ENCODE measurements at regions not wholly inside any gene's neighbourhood (a gene's known extent, or its start where the extent isn't known, plus 50 kb on each side); places are given as distances from the start of the nearest gene placed in this dataset.
"Not testable (repeated sequence)": the region's sequence is repeated elsewhere in the genome, so short reads cannot be mapped to it uniquely, and the experiment has no call there.

GRCh38 chr4:120005527-120005926, 61.1 kb downstream of the MAD2L1 start:
- FAIRE-seq (no peak), DNase-seq (ENCODE audit: low spot score) (no peak)

DNA sequence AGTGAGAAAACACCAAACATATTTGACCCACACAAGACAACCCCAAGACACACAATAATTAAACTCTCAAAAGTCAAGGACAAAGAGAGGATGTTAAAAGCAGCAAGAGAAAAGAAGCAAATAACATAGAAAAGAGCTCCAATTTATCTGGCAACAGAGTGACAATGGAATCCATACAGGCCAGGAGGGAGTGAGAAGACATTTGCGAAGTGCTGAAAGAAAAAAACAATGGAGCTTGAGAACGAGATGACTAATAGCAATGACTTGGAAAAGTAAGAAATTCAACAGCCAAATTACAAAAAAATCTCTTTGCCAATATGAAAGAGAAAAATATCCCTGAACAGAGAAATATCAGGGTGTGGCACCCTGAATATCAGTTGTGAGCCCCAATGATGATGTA, 61.6 kb downstream of the MAD2L1 start:
- no peak for DNase-seq (ENCODE audit: low spot score)
- FAIRE-seq: no peak

DNA sequence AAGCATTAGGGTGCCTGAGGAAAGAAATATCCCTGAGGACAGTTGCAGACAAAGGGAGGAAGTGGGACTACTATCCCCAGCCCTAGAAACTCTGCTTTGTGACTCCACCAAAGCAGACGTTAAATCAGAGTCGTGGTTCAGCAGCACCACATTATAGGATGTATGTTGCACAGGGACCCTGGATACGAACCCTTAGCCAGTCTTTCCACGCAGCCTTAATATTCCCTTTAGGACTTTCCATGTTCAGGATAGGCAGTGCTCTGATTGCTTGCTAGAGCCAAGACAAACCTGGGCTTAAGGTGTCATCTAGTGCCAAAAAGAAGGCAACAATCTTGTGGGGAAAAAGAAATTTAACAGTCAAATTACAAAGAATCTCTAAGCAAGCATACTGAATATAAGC, 62.6 kb downstream of the MAD2L1 start:
- no peak for FAIRE-seq
- no peak for DNase-seq (ENCODE audit: low spot score)

- FAIRE-seq (no peak), DNase-seq (ENCODE audit: low spot score) (no peak)
These were observed 63.5 kb downstream of the MAD2L1 start for GRCh38 chr4:120003193-120003592.

DNA sequence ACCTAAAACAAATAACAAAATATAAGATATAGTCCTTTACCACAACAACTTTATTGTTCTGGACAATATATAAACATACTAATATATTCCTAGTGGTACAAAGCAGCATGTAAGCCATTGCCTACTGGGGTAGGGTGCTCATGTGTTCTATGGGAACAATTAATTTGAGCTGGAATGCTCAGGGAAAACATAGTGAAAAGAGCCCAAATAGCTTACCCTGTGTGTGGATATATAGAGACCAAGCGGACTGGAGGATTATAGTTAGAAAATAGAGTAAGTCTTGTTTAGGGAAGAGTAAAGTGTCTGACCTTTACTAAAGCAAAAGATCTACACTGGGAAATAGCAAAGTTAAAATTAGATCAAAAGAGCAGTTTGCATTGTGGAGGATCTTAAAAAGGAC, 64.8 kb downstream of the MAD2L1 start:
- DNase-seq (ENCODE audit: low spot score) (no peak), FAIRE-seq (no peak)

DNA sequence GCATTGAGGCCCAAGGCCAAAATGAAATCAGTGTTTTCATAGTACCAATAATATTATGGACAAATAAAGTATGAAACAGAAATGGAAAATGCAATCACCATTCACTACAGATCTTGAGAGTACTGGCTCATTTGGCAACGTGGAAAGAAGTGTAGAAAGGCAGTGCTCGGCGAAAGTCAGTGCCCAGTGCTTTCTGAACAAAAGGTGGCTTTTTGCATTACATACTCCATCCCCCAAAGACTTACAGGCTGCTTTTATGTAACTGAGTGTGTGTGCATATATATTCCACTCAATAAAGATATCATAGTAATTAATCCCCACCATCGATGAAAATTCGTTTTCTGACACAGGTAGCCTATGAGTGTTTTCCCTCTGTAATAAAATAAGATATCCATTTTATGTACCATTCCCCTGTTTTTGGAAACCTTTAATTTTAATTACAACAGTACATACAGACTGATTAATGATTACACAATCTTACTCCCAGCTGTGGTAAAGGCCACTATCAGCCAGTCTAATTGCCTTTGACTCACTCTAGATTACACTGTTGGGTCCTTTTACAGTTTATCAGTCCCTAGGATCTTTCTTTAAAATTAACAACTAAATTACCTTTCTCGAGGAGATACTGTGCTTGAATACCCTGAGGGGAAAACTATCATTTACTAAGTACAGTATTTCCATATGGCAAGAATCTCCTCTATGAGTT, 65.9 kb downstream of the MAD2L1 start:
- DNase-seq (ENCODE audit: low spot score) (no peak), FAIRE-seq (no peak)

GRCh38 chr4:119996024-119996423, 70.6 kb downstream of the MAD2L1 start:
- DNase-seq (ENCODE audit: low spot score); FAIRE-seq: not testable (repeated sequence)

DNA sequence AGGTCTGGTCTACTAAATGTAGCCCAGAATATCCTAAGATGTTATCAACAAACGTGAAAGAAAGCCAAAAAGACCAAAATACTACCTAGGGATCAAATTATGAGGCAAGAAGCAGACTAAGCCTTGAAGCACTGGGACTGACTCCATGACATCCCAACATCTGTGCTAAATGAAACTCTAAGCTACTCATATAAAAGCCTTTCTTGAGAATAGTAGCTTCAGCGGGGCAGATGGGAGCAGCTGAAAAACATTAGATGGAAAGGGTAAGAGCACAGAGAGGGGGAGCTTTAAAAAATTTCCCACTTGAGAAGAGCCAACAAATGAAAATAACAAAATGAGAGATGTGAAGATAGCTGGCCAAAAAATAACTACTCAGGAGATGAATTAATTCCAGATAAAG, 81.7 kb downstream of the MAD2L1 start:
- DNase-seq (ENCODE audit: low spot score) (no peak), FAIRE-seq (no peak)

GRCh38 chr4:119982756-119983155, 83.9 kb downstream of the MAD2L1 start:
- no peak for DNase-seq (ENCODE audit: low spot score)
- no peak for FAIRE-seq

DNA sequence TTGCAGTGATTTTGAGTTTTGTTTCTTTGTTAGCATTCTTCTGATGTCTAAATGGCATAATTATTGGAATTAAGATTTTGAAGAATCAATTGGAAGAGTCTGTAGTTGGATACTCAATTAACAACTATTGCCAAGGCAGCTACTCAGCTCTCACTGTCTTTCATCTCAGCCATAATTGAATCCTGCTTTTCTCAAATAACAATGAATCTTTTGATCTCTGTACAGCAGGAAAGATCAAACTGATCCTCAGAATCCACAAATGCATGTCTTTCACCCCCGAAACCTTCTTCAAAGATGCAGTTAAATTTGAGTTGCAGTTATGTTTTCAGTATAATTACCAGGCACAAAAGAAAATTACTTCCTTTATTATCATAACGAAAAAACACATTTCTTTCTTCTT, 86.2 kb downstream of the MAD2L1 start:
- DNase-seq (ENCODE audit: low spot score) (no peak), FAIRE-seq (no peak)

GRCh38 chr4:119977076-119977940, 89.3 kb downstream of the MAD2L1 start:
- FAIRE-seq: no peak

DNA sequence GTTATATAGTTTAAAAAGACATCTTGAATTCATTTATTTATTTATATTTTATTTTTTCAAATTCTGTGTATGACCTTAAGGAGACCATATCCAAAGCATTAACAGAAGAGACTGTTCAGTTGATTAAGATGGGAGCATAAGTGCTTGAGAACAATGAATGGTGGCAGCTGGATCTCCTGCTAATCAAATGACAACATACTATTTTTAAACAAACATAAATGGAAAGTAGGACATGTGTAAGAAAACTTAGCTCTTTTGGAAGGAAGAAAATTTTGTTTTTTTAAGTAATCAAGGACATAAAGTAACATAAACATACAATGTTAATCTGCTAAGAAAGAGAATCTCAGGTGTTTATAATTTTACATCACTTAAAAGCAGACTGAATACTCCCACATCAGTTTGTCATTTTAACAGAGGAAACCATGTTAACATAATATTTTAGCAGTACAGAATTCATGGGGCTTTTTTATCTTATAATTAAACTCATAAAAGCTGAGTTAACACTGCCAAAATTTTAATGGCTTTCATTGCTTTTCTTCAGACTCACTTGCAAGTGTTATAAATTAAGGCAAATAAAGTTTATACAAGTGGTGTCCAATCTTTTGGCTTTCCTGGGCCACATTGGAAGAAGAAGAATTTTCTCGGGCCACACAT, 95.1 kb downstream of the MAD2L1 start:
- DNase-seq (ENCODE audit: low spot score) (no peak), FAIRE-seq (no peak)

More at GRCh38 chr4:119977076-119977940, 89.3 kb downstream of the MAD2L1 start:
- DNase-seq (ENCODE audit: low spot score): no peak

DNA sequence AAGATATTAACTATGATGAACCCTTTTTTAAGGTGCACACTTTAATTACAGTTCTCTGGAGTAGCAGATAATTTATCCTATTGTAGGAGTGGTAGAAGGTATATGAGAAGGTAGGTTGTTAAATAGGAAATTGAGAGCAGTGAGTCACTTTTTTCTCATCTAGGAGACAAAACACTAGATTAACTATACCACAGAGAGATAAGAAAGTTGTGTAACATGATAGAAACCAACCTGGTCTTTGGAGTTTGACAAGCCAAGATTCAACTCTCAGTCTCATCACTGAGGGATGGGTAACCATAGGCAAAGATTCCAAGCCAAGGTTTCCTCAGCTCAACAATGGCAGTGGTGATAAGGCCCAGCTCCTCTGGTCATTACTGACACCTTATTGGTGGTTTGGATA, 104.0 kb downstream of the MAD2L1 start:
- DNase-seq (ENCODE audit: low spot score): no peak

GRCh38 chr4:119958983-119959382, 107.7 kb downstream of the MAD2L1 start:
- no peak for DNase-seq (ENCODE audit: low spot score)
- FAIRE-seq: no peak

More for the DNA sequence above, 104.0 kb downstream of the MAD2L1 start:
- FAIRE-seq: no peak

DNA sequence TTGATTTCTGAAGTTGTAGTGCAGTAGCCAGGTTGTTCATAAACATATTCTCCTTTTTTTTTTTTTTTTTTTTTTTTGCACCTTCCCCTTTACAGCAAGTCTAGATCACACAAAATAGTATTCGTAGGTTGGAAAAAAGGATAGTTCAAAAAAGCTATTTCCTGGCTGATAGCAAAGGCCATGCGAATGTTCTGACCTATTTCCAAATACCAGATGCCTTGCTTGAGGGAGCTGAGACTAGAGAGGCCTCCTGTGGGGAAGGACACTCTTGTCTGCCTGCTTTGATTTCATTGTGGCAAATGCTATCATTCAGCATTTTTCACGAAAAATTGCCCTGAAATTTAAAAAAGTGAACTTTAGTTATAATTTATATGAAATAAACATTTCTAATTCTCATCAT, 111.4 kb downstream of the MAD2L1 start:
- FAIRE-seq (no peak), DNase-seq (ENCODE audit: low spot score) (no peak)

DNA sequence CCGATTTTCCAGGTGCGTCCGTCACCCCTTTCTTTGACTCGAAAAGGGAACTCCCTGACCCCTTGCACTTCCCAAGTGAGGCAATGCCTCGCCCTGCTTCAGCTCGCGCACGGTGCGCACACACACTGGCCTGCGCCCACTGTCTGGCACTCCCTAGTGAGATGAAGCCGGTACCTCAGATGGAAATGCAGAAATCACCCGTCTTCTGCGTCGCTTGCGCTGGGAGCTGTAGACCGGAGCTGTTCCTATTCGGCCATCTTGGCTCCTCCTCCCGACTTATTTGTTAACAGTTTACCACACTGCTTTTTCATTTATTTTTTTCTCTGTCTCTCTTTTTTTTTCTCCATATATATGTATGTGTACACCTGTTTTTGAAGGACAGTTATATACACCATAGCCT, 112.2 kb downstream of the MAD2L1 start:
- not testable (repeated sequence) for FAIRE-seq

DNA sequence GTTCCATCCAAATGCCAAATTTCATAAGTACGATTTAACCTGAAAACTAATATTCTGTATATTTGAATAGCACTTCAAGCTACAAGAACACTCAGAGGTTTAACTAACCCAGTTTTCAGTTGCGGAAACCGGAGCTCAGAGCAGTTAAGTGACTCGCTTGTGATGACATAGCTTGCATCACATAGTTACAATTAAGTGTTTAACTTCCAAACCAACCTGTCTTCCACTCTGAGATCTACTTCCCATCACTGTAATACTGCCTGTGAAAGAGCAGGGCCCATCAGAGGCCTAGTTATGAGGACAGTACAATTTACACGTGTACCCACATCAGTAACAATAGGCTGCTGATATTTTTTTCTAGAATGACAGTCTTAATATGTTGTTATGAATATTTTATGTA, 120.3 kb downstream of the MAD2L1 start:
- no peak for FAIRE-seq
- no peak for DNase-seq (ENCODE audit: low spot score)

More for the DNA sequence above, 112.2 kb downstream of the MAD2L1 start:
- not testable (repeated sequence) for DNase-seq (ENCODE audit: low spot score)

DNA sequence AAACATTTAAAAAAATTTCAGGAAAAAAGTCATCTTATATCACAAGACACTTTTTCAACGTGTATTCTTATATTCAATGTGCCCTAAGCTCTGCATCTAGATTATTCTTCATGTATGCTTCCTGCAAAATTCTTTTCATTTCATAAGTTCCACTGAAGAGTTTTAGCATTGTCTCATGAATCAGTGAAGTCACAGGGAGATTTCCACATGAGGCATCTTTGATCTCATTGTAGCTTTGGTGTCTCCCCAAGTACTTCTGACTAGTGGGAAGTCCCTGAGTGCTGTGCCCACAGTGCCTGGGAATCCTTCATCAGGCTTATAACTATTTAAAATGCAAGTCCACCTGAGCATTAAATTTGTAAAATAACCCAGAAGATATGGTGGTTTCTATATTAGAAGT, 123.8 kb downstream of the MAD2L1 start:
- FAIRE-seq (no peak), DNase-seq (ENCODE audit: low spot score) (no peak)

- no peak for FAIRE-seq
- no peak for DNase-seq (ENCODE audit: low spot score)
These were observed 126.1 kb downstream of the MAD2L1 start for GRCh38 chr4:119940557-119940956.

- no peak for DNase-seq (ENCODE audit: low spot score)
These were observed 127.3 kb downstream of the MAD2L1 start for GRCh38 chr4:119939071-119939995.

DNA sequence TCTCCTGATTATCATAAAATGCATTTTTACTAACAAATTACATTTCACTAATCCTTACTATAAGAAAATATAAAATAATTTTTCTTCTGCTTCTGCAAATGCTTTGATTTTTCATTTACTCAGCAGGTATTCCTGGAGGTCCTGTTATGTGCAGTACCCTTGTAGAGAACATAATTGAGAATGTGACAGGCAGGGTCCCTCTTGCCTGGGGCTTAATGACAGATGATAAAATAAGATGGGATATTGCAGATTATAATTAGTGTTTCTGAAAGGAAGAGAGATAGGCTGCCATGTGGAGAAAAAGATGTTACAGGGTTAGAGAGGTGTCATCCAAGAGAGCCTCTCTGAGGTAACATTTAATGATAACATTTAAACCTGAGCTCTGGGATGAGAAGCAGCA, 128.9 kb downstream of the MAD2L1 start:
- DNase-seq (ENCODE audit: low spot score) (no peak), FAIRE-seq (no peak)

More at GRCh38 chr4:119939071-119939995, 127.3 kb downstream of the MAD2L1 start:
- FAIRE-seq: no peak
